Stimulated activated CD4-positive, alpha-beta T cell treated with anti-CD3 and anti-CD28 coated beads, Interleukin-2, amount 100 ng/mL, for 4 hours (primary cell): ENCODE measurements at regions not wholly inside any gene's neighbourhood (a gene's known extent, or its start where the extent isn't known, plus 50 kb on each side); places are given as distances from the start of the nearest gene placed in this dataset.

ENCODE experiments used
- DNase-seq: peaks from one replicate; pipeline ENCODE4 v3.0.0-alpha.2; 2020; ENCODE audit warnings: low read depth

DNA sequence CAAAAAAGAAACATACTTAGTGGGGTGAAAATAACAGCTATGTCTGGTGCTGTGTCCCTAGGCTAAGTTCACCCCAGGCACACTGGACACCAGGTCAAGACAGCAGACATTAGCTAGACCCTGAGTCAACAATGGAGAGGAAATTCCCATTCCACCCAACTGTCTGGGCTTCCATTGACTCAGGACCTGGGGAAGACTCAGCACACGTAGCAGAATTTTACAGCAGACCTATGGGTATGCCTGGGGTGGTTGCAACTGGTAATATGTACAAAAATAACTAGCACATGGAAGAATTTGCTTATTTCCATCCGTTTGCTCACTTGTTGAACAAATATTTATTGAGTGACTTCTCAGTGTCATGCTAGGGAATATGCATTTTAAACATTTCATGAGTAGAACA is 117.0 kb downstream of the GAS1 start:
- DNase-seq: no peak

DNA sequence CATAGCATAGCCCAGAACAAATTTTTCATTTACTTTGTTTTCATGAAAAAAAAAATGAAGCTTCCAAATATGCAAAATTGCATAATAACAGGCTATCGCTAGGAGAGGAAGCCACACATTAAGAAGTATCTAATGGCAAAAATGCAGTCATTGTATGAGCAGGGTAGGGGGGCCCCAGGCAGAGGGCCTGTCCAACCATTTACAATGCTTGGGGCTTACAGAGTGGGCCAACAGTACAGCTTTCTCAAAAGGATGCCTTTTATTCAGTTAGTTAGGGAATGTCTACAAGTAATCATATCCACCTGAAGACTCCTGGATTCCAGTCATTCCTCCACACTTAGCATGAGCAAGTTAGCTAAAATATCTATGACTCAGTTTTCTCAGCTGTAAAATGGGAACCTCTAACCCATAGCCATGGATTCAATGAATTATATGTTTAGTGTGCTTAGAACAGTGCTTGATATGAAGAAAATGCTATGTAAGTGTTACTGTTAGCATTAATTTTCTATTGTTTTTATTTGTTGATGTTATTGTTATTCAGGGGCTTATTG is 117.7 kb downstream of the GAS1 start:
- DNase-seq: no peak

DNA sequence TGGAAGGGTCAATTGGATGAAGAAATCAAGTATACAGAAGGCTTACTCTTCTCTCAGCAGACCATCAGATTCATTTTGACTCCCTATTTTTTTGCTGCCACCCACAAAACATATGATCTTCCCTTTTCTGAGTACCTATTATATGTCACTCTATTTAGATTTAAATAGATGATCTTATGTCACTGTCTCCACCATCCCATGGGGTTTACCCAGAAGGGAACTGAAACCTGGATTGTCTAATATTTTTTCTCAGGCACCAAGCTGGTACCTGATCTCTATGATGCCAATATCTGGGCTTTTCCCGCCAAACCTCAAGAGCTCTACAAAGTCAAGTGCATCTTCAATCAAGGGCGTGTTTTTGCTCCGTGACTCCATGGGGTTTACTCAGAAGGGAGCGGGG is 118.7 kb downstream of the GAS1 start:
- DNase-seq: no peak

DNA sequence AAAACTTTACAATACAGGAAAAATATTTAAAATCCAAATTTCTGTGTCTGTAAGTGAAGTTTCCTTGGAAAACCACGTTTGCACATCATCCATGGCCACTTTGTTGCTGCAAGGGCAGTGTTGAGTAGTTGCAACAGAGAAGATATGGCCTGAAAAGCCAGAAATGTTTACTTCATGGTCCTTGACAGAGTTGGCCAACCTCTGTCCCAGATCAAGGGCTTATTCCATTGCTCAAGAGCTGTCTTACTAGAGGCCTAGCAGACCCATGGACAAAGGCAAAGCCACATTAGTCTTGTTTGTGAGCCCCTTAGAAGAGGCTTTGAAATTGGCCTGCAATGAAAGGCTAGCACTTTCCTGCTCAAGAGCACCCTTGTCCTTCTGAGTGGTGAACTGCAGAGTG is 119.4 kb downstream of the GAS1 start:
- DNase-seq: no peak

DNA sequence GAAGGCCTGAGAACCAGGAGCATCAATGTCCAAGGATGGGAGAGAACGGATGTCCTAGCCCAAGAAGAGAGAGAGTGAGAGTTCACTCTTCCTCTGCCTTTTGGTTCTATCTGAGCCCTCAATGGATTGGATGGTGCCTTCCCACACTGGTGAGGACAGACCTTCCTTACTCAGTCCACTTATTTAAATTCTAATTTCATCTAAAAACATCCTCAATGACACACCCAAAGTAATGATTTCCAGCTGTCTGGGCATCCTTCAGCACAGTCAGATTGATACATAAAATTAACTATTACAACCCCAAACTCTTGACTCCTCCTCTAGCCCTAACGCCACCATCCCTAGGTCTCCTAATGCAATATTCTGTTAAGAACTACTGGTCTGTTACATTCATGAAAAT is 122.0 kb downstream of the GAS1 start:
- no peak for DNase-seq

DNA sequence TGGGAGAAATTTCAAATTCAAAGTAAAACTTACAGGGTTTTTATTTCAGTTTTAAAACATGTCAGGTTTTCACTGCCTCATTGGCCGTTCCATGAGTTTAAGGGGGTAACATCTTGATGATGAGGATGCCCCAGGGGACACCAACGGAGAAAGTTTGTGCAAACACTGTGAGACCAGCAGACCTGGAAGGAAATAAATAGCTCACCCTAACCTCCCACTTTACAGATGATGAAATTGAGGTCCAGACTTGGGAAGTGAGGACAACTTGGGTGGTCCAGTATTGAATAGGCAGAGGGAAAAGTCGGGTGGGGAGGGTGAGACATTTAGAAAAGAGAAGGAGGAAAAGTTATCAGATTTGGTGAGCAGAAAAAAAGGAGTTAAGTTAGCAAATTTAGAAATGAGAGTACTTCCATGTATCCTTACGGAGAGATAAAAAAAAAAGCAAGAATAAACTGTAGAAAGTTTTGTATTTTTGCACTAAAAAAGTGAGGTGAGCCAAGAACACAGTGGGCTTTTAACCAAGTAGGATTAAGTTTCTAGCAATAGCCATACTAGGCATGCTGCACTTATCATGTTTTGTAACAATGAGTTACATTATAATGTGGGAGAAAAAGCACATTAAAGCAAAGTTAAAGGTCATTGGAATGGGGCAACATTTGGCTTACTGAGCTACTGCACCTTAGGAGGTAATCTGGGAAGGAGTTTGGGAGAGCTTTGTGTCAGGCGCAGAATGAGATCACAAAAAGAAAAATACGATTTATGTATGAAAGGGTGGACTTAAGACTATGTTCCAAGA is 125.1 kb downstream of the GAS1 start:
- DNase-seq: no peak

DNA sequence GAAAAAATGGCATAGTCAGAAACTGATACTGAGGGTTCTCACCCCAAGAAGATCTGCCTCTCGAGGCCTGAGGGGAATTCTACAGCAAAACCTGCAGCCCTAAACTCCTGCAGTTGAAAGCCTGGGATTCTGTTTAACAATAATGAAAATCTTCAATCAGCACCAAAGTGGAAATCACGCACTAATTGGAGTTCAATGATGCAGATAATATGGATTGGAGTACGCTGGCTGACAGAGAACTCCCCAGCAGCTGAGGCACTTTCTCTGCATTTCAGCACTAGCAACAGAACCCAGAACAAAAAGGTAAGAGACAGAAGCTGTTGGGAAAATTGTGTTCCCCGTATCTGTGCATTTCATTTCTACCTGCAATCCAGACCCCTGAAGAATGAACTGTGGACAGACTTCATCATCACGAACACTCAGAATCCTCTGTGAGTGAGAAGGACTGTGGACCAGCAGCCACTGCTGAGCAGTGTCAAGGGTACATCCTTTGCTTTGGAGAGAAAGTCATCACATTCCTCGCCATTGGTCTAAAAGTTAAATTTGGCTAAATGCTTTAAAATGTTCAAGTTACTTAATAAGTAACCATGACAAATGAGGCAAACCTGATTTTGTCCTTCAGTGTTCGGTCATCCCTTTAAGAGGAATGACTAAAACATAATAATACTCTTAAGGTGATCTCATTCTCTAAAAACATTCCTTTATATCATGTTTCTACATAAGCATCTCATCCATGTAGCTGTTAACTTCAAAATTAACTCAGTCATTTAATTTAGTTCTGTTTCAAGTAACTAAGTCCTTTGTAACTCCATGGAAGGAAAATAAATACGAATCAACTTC is 126.1 kb downstream of the GAS1 start:
- no peak for DNase-seq

DNA sequence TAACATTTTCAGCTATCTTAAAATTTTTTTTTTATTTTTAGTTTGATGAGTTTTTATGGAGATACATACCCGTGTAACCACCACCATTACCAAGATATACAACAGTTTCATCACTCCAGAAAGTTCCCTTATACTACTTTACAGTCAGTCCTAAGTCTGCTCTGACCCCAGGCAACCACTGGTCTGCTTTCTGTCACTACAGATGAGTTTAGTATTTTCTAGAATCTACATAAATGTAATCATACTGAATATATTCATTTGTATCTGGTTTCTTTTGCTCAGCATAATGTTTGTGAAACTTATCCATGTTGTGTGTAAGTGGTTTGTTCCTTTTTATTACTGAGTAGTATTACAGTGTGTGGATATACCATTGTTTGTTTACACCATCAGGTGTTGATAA is 127.8 kb downstream of the GAS1 start:
- DNase-seq: no peak

DNA sequence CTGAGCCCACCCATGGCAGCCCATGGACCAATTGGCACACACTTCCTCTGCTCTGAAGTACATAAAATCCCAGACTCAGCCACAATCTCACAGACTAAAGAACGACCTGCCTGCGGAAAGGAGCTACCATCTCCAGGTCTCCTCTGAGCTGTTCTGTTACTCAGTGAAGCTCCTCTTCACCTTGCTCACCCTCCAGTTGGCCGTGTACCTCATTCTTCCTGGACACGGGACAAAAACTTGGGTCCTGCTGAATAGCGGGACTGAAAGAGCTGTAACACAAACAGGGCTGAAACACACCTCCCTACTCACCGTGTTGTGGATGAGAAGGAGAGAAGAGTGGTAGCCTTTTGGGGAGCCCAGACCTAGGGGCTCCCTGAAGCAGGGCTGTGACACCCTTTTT is 128.7 kb downstream of the GAS1 start:
- no peak for DNase-seq

DNA sequence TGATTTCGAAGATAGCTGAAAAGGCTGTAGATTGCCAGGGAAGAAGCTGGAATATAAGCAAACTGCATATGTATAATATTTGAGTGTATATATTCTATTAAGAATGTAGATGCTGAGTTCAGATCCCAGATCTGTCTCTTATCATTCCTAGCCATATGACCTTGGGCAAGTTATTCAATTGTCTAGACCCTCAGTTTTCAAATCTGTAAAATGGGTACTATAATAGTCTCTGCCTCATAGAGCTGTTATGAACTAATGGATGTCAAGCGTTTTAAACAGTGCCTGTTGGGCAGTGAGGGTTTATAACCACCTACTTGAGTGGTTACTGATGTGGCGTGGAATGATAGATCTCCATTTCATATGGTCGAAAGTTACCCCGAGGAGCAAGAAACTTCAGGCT is 130.4 kb downstream of the GAS1 start:
- DNase-seq: no peak

DNA sequence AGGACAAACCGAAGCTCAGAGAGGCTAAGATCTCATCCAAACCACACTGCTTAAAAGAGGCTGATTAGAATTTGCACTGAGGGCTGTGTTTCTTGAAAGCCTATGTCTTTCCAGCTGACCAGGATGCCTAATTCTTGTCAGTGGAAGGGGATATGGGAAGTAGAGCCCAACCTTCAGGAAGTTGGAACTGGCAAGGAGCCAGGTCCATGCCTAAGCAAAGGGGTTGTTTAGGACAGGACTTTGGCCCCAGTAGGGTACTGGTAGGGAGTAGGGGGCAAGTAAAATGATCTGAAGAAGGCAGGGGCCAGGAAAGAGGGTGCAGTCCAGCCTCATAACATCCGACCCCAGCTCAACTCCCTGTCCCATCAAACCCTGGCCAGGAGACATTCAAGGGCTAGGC is 130.9 kb downstream of the GAS1 start:
- no peak for DNase-seq

DNA sequence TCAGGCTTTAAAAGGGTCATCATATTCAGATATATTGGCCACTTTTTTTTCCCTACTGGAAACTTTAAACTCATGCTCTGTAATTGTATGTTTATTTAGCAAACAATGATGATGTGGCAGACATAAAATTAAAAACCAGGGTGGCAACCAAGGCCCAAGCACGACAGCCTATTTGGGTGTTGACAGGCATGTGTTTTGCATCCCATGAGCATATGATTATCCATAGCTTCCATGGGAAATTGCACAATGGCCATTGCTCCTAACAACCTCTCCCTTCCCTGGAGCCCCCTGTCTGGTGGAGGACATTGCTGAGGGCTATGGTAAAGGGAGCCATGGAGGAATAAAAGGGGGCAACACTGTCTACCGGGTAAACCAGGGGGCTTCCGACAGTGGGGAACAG is 134.7 kb downstream of the GAS1 start:
- no peak for DNase-seq

DNA sequence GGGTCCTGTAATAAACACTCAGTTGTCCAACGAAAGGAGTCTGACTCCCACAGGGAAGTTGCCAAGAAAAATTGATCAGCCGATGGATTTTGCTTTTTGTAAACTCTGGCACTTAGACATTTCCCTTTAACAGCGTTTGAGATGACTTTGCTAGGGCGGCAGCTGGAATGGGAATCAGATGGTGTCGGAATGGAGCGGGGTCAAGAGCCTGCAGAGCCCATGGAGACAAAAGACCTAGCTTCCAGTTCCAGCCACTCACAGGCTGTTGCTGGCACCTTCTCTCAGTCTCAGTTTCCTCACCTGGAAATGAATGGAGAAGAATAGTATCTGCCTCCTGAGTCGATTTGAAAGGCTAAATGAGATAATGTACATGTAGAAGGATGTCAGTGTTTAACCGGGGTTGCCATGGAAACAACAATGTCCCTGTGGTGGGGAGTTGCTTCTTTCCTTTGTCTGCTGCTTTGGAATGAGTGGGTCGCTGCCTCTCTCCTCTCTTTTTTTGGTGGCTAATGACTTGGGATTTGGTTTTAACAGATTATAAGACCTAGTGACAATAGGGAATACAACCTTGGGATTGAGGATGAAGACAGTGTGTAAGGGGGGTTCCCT is 137.4 kb downstream of the GAS1 start:
- DNase-seq: no peak

DNA sequence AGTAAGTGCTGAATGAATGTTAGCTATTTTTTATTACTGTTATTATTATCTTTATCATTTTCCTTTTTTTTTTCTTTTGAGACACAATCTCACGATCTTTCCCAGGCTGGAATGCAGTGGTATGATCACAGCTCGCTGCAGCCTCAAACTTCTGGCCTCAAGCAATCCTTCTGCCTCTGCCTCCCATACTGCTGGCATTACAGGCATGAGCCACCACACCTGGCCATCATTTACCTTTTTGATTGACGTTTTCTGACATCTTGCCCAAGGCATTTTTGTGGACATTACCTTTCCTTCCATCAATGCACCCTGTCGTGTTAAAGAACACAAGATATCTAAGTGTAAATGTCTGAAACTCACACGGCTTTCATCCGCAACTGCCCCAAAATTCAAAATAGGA is 138.2 kb downstream of the GAS1 start:
- no peak for DNase-seq

DNA sequence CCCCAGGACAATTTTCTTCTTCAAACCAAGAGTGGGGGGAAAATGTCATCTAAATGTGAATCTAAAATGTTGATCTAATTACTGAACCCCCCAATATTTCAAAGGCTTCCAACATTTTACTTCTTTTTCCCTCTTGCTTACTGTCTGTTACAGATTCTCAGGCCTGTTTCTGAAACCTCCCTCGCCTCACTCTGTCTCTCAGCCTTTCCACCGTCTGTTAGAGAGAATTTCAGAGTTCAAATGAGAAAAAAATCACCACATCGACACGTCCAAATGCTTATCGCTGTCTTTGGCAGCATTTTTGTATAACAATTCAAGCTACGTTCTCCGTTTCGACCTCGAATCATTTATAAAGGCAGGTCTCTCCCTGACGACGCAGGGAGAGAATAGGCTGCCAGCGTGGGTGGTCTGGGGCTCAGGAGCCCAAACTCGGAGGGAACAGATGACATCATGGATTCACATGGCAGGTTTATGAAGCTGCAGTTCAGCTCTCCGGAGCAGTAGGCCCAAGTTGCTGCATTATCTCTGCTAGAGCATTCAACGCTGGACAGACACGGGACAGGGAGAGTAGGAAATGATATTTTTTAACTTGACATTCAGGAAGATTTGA is 139.8 kb downstream of the GAS1 start:
- no peak for DNase-seq

DNA sequence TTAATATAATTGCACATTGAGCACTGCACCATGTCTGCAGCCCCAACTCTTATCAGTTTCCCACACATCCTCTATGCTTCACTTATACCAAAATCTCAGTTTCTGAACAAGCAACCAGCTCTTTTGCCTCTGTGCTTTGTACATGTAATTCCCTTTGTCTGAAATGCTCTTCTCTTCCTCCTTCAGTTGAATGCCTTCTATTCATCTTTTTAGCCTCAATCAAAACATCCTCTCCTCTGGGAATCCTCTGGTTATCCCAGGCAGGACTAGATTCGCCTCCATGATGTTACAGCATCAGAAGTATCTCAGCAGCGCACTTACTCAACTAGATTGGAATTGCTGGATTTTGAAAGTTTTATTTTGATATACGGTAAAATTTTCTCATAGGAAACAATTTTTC is 143.3 kb downstream of the GAS1 start:
- no peak for DNase-seq

DNA sequence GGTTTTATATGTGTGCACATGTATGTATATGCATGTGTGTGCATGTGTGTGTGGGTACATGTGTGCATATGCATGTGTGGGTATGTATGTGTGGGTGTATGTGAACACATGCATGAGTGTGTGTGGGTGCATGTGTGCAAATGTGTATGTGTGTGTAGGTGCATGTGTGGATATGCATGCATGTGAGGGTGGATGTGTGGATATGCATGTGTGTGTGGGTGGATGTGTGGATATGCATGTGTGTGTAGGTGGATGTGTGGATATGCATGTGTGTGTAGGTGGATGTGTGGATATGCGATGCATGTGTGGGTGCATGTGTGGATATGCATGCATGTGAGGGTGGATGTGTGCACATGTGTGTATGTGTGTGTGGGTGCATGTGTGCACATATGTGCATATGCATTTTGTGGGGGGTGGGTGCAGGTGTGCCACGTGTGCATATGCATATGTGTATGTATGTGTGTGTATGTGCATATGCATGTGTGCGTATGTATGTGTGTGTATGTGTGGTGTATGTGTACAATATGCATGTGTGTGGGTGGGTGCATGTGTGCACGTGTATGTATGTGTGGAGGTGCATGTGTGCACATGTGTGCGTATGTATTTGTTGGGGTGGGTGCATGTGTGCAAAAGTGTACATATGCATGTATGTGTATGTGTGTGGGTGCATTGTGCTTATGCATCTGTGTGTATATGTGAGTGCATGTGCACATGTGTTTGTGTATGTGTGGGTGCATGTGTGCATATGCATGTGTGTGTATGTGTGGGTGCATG is 144.2 kb downstream of the GAS1 start:
- DNase-seq: no peak

DNA sequence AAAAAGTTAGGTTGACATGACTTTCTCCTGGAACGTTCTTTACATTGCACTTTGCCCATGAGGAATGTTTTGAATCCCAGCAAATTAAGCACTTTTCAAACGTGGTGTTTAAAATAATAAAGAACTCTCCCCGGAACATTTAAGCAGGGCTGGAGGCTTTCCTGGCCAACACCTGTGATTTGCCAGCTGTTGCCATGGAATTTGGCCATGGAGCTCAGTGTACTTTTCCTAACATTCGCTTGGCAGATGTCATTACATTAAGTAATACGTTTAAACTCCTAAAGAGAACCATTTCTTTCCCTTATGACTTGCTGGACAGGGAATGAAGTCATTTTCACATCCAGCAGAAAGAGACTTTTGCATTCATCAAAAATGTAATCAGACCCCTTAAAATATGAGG is 146.1 kb downstream of the GAS1 start:
- DNase-seq: no peak

DNA sequence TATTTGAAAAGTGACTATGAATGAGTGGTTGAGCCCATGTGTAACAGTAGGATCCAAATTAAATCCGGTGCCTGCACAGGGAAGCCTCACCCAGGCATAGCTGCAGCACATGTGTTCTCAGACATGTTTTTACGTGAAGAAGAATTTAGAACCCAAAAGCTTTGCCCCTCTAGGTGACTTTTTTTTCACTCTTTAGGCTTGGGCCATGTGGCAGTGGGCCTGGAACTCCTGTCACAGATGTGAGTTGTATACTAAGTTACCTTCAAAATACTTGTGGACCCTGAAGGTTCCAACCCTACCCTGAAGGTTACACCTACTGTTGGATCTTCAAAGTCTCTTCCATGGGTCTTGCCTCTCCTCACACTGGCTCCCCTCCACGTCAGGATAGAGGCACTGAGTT is 146.6 kb downstream of the GAS1 start:
- DNase-seq: no peak

DNA sequence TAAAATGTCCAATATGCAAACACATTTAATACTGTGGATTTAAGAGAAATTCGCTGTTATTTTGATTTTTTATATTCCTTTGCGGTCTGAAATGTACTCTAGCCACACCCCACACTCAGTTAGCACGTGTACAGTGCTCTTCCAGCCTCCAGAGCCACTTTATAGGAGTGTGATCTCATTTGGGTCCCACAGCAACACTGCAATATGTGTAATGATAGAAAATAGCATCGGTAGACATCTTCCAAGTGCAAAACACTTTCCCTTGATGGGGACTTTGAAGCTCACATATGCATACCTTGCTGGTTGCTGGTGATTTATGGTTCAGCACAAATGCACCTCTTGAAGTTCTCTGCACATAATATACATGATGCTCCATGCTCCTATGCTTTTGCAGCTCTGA is 148.3 kb downstream of the GAS1 start:
- no peak for DNase-seq

DNA sequence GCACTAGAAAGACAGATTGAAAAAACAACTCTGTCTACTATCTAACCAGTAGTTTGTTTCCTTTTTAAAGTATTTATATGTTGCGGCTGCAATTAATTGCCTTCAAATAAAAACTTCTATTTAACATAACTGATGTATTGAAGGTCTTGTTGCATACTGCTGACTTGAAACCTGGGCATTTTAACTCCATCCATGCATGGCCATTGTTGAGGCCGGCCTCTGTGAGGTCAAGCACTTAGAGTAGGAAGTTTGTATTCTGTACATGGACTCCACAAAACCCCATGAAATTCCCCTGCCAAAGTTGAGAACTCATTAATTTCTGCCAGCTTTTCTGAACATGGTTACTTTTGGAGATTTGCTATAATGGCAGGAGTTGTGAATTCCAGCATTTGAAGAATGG is 150.6 kb downstream of the GAS1 start:
- DNase-seq: no peak
